H1 (cell line): ENCODE measurements at regions not wholly inside any gene's neighbourhood (a gene's known extent, or its start where the extent isn't known, plus 50 kb on each side); places are given as distances from the start of the nearest gene placed in this dataset.

Source experiments
- CTCF ChIA-PET: fragments of 300-600 bp; sonication (Branson Sonifier 250); formaldehyde crosslinking; loops from one replicate; lab custom pipeline; 2021; ENCODE audit not compliant: partially characterized antibody; lab: Charles Lee
- POLR2A ChIA-PET: fragments of 300-600 bp; sonication (Branson Sonifier 250); formaldehyde crosslinking; loops from one replicate; lab custom pipeline; 2021; ENCODE audit warnings: inconsistent platforms; ENCODE audit not compliant: partially characterized antibody; lab: Charles Lee
- DNase-seq, 2 experiments: peaks; one replicate each; pipeline versions ENCODE4 v3.0.0 to v3.0.0-alpha.2; 2010 to 2022; ENCODE audit warnings: low spot score in 2 of 2, low read depth in 1 of 2, mixed read lengths in 1 of 2
- FAIRE-seq: peaks from 2 replicates; lab custom pipeline; 2011; peaks lifted over from hg19 to GRCh38; lab: Jason Lieb, UNC
- H2AFZ ChIP-seq: 2 replicates; pipeline ENCODE4 v1.8.1; 2012; ENCODE audit warnings: low read length, inconsistent platforms
- H2AK5ac ChIP-seq: 2 replicates; pipeline ENCODE4 v1.6.1; 2013; ENCODE audit warnings: low read depth, low read length
- H2BK120ac ChIP-seq: replicated peaks from 2 replicates; pipeline ENCODE3; 2013; ENCODE audit warnings: low read depth, low read length, inconsistent platforms
- H2BK12ac ChIP-seq: 2 replicates; pipeline ENCODE4 v1.6.1; 2013; ENCODE audit warnings: low read depth, low read length
- H2BK15ac ChIP-seq: 2 replicates; pipeline ENCODE4 v1.6.1; 2013; ENCODE audit warnings: low read length
- H2BK20ac ChIP-seq: 2 replicates; pipeline ENCODE4 v1.6.1; 2013; ENCODE audit warnings: low read length
- H2BK5ac ChIP-seq: 2 replicates; pipeline ENCODE4 v1.6.1; 2013; ENCODE audit warnings: low read depth, low read length
- H3K14ac ChIP-seq: 2 replicates; pipeline ENCODE4 v1.6.1; 2013; ENCODE audit warnings: inconsistent platforms; ENCODE audit not compliant: insufficient read length
- H3K18ac ChIP-seq: 2 replicates; pipeline ENCODE4 v1.6.1; 2013; ENCODE audit warnings: low read length; ENCODE audit errors: extremely low read depth
- H3K23ac ChIP-seq: 2 replicates; pipeline ENCODE4 v1.6.1; 2013; ENCODE audit warnings: inconsistent platforms; ENCODE audit not compliant: insufficient read length
- H3K23me2 ChIP-seq: 2 replicates; pipeline ENCODE4 v1.6.1; 2013; ENCODE audit warnings: low read depth, low read length
- H3K27ac ChIP-seq: 2 replicates; pipeline ENCODE4 v1.6.1; 2011; ENCODE audit warnings: low read depth, low read length, inconsistent platforms
- H3K27me3 ChIP-seq, 4 experiments: replicated peaks in 1 of 4; 1 replicate in 1 of 4; 2 replicates in 3 of 4; pipeline versions ENCODE4 v1.6.1 to v1.8.1; 2011 to 2013; ENCODE audit warnings: low read length in 3 of 4, mild to moderate bottlenecking in 3 of 4, inconsistent platforms in 2 of 4, mixed read lengths in 2 of 4, moderate library complexity in 1 of 4; ENCODE audit not compliant: control insufficient read depth in 3 of 4, insufficient read depth in 3 of 4; ENCODE audit errors: extremely low read depth in 1 of 4
- H3K36me3 ChIP-seq, 4 experiments: 2 replicates each; pipeline versions ENCODE4 v1.6.1 to v1.8.1; 2011 to 2013; ENCODE audit warnings: mild to moderate bottlenecking in 4 of 4, low read length in 3 of 4, moderate library complexity in 2 of 4, control low read depth in 1 of 4, inconsistent platforms in 1 of 4; ENCODE audit not compliant: insufficient read depth in 4 of 4, control insufficient read depth in 2 of 4
- H3K4ac ChIP-seq: replicated peaks from 2 replicates; pipeline ENCODE3; 2013; ENCODE audit warnings: low read length, low read depth, mixed read lengths, inconsistent platforms; ENCODE audit not compliant: insufficient read length
- H3K4me1 ChIP-seq, 4 experiments: replicated peaks in 1 of 4; 1 replicate in 1 of 4; 2 replicates in 3 of 4; pipeline versions ENCODE4 v1.6.1 to v1.8.1; 2011 to 2013; ENCODE audit warnings: low read length in 3 of 4, inconsistent platforms in 2 of 4, mixed read lengths in 1 of 4; ENCODE audit not compliant: insufficient read depth in 4 of 4, control insufficient read depth in 3 of 4
- H3K4me2 ChIP-seq, 2 experiments: 2 replicates each; pipeline versions ENCODE4 v1.6.1 to v1.8.1; 2011 to 2013; ENCODE audit warnings: low read depth in 2 of 2, low read length in 2 of 2, control low read depth in 1 of 2, inconsistent platforms in 1 of 2, mild to moderate bottlenecking in 1 of 2; ENCODE audit not compliant: insufficient read depth in 1 of 2
- H3K4me3 ChIP-seq, 4 experiments: fragments of 200-600, 300-600 bp in 1 of 4; sonication (generic), shearing (Covaris generic), sonication (Bioruptor Twin) in 1 of 4; 2 replicates each; pipeline versions ENCODE4 v1.5.1 to v1.8.1; 2011 to 2016; ENCODE audit warnings: low read length in 4 of 4, low read depth in 3 of 4, control low read depth in 2 of 4, inconsistent platforms in 2 of 4, mild to moderate bottlenecking in 2 of 4, mixed read lengths in 1 of 4, moderate library complexity in 1 of 4; ENCODE audit not compliant: insufficient read depth in 2 of 4; ENCODE audit errors: extremely low read depth in 1 of 4
- H3K56ac ChIP-seq: replicated peaks from 2 replicates; pipeline ENCODE3; 2013; ENCODE audit warnings: low read depth, mild to moderate bottlenecking, mixed read lengths, low read length, inconsistent platforms; ENCODE audit not compliant: insufficient read length
- H3K79me1 ChIP-seq: 2 replicates; pipeline ENCODE4 v1.6.1; 2013; ENCODE audit warnings: low read depth, low read length, control low read depth
- H3K79me2 ChIP-seq, 2 experiments: 2 replicates each; pipeline versions ENCODE4 v1.6.1 to v1.8.1; 2012 to 2013; ENCODE audit warnings: low read length in 2 of 2, mild to moderate bottlenecking in 2 of 2, inconsistent platforms in 1 of 2; ENCODE audit not compliant: insufficient read depth in 2 of 2, control insufficient read depth in 1 of 2
- H3K9ac ChIP-seq, 4 experiments: replicated peaks in 1 of 4; 1 replicate in 1 of 4; 2 replicates in 3 of 4; pipeline versions ENCODE4 v1.6.1 to v1.8.1; 2011 to 2013; ENCODE audit warnings: low read depth in 3 of 4, low read length in 3 of 4, control low read depth in 2 of 4, mild to moderate bottlenecking in 2 of 4, moderate library complexity in 2 of 4, inconsistent platforms in 1 of 4; ENCODE audit errors: extremely low read depth in 1 of 4
- H3K9me3 ChIP-seq, 2 experiments: 2 replicates each; pipeline versions ENCODE4 v1.6.1 to v1.8.1; 2012 to 2013; ENCODE audit warnings: mild to moderate bottlenecking in 2 of 2, moderate library complexity in 2 of 2, control low read depth in 1 of 2, inconsistent platforms in 1 of 2, low read depth in 1 of 2, low read length in 1 of 2, mixed read lengths in 1 of 2; ENCODE audit not compliant: insufficient read depth in 2 of 2
- H4K20me1 ChIP-seq, 2 experiments: replicated peaks in 1 of 2; 2 replicates each; pipeline versions ENCODE3 to v1.8.1; 2011 to 2013; ENCODE audit warnings: inconsistent platforms in 2 of 2, low read length in 2 of 2, mild to moderate bottlenecking in 1 of 2; ENCODE audit not compliant: insufficient read depth in 2 of 2, control insufficient read depth in 1 of 2
- H4K5ac ChIP-seq: 2 replicates; pipeline ENCODE4 v1.6.1; 2013; ENCODE audit warnings: low read length, low read depth, mixed read lengths, inconsistent platforms; ENCODE audit not compliant: insufficient read length
- H4K8ac ChIP-seq: 2 replicates; pipeline ENCODE4 v1.8.0; 2013; ENCODE audit warnings: mild to moderate bottlenecking, moderate library complexity, low read length, inconsistent platforms; ENCODE audit not compliant: insufficient read depth; ENCODE audit errors: extremely low read depth
- H4K91ac ChIP-seq: replicated peaks from 2 replicates; pipeline ENCODE3; 2013; ENCODE audit warnings: low read length, mixed read lengths, inconsistent platforms; ENCODE audit not compliant: insufficient read length
- BACH1 ChIP-seq: IDR thresholded peaks from 2 replicates; pipeline ENCODE4 v1.6.1; 2012; ENCODE audit warnings: low read length, improper control_type of control experiment
- BCL11A ChIP-seq, 2 experiments: IDR thresholded peaks; one replicate each; pipeline ENCODE4 v1.6.1; 2011; ENCODE audit warnings: low read depth in 2 of 2, low read length in 2 of 2, mild to moderate bottlenecking in 2 of 2
- BRCA1 ChIP-seq: IDR thresholded peaks from 2 replicates; pipeline ENCODE4 v1.6.1; 2012; ENCODE audit warnings: low read depth, low read length, improper control_type of control experiment
- CBX5 ChIP-seq: fragments of 300-800, 300-1000 bp; sonication (generic); IDR thresholded peaks from 2 replicates; pipeline ENCODE4 v1.7.1; 2016; ENCODE audit warnings: antibody characterized with exemption, low read length, low read depth
- CHD1 ChIP-seq: IDR thresholded peaks from 2 replicates; pipeline ENCODE4 v1.6.1; 2012; ENCODE audit warnings: low read depth, low read length, improper control_type of control experiment
- E2F6 ChIP-seq: IDR thresholded peaks from 2 replicates; pipeline ENCODE4 v1.6.1; 2012; ENCODE audit warnings: inconsistent platforms
- HDAC6 ChIP-seq: IDR thresholded peaks from one replicate; pipeline ENCODE4 v1.7.1; 2012; ENCODE audit warnings: low read depth, mild to moderate bottlenecking, inconsistent platforms, low read length, moderate library complexity
- POLR2AphosphoS5 ChIP-seq: IDR thresholded peaks from 2 replicates; pipeline ENCODE4 v1.6.1; 2011; ENCODE audit warnings: low read depth, low read length
- SP2 ChIP-seq: IDR thresholded peaks from 2 replicates; pipeline ENCODE4 v1.6.1; 2012; ENCODE audit warnings: mild to moderate bottlenecking, low read length, inconsistent platforms
- TEAD4 ChIP-seq: IDR thresholded peaks from 2 replicates; pipeline ENCODE4 v1.6.1; 2012; ENCODE audit warnings: low read depth, low read length, inconsistent platforms, mixed read lengths
- ZNF274 ChIP-seq: IDR thresholded peaks from 2 replicates; pipeline ENCODE4 v1.7.0; 2012; ENCODE audit warnings: low read length, borderline replicate concordance; ENCODE audit errors: extremely low read depth
- WGBS, 2 experiments: shearing (Covaris generic) in 1 of 2; methylation state at CpG; one replicate each; pipeline versions ENCODE4 v1.1.6 to v1.1.7; 2013 to 2015; ENCODE audit warnings: low lambda C conversion rate in 2 of 2, mixed read lengths in 2 of 2, inconsistent platforms in 1 of 2, low coverage in 1 of 2, missing lambda C conversion rate in 1 of 2; ENCODE audit not compliant: insufficient replicate concordance in 2 of 2, insufficient coverage in 1 of 2, insufficient read length in 1 of 2; ENCODE audit errors: extremely low coverage in 1 of 2, missing lambda C conversion rate in 1 of 2; 5-methylcytosine and 5-hydroxymethylcytosine counted together

- 93% methylated on average over 1 of the region's 1 CpG; no CpG with 5 or more reads in 1 of the 2 experiments for WGBS, 2 experiments
- H3K36me3 ChIP-seq = no peaks in the 10 kb centered on the region
- DNase-seq (no peak), FAIRE-seq (no peak)
- H3K56ac ChIP-seq = no peak overlapping the region
- POLR2A ChIA-PET = no interaction called here
- no peak overlapping the region for H3K27ac ChIP-seq
- no peaks in the 10 kb centered on the region for H3K27me3 ChIP-seq
- no peak overlapping the region for H3K23ac ChIP-seq
- no peak overlapping the region for H3K4me3 ChIP-seq
- no peaks in the 10 kb centered on the region for H4K20me1 ChIP-seq
- H3K9me3 ChIP-seq = no peaks in the 10 kb centered on the region
- TF ChIP-seq ZNF274 (no peak), HDAC6 (no peak), E2F6 (no peak), POLR2AphosphoS5 (no peak), CHD1 (no peak), BRCA1 (no peak), CBX5 (no peak), TEAD4 (no peak), BACH1 (no peak), SP2 (no peak), BCL11A (IDR thresholded peaks at IDR 0.05; ENCODE audit: low read depth in 2 of 2, low read length in 2 of 2) (no peak)
- TF ChIP-seq, all 59 proteins: peak for 0
- H2AK5ac ChIP-seq = no peak overlapping the region
- H3K23me2 ChIP-seq = no peaks in the 10 kb centered on the region
- CTCF ChIA-PET = interaction anchor here (1.0 to 1.2 kb wide), 2 partner anchors 608 to 729 kb away, joined by 3 read pairs; no protein-coding TSS in a partner anchor
- H3K9ac ChIP-seq = no peak overlapping the region
- H3K14ac ChIP-seq = no peak overlapping the region
- no peak overlapping the region for H3K4ac ChIP-seq
- H2AFZ ChIP-seq = no peak overlapping the region
- H4K8ac ChIP-seq = no peak overlapping the region
- H3K4me2 ChIP-seq = no peak overlapping the region
- H2BK12ac ChIP-seq = no peak overlapping the region
- no peak overlapping the region for H4K91ac ChIP-seq
- H4K5ac ChIP-seq = no peak overlapping the region
- no peak overlapping the region for H2BK120ac ChIP-seq
- no peak overlapping the region for H3K18ac ChIP-seq
- H3K79me2 ChIP-seq = no peaks in the 10 kb centered on the region
- no peak overlapping the region for H2BK15ac ChIP-seq
- no peak overlapping the region for H2BK5ac ChIP-seq
- H3K79me1 ChIP-seq = no peaks in the 10 kb centered on the region
- no peaks in the 10 kb centered on the region for H3K4me1 ChIP-seq
- H2BK20ac ChIP-seq = no peak overlapping the region
These were observed 578.0 kb downstream of the KCNA4 start for GRCh38 chr11:29438815-29439214.
